Mesenchymal stem cell (in vitro differentiated cells and primary cell): ENCODE measurements at regions not wholly inside any gene's neighbourhood (a gene's known extent, or its start where the extent isn't known, plus 50 kb on each side); places are given as distances from the start of the nearest gene placed in this dataset.

Experiments used
- DNase-seq: peaks from one replicate; pipeline ENCODE4 v3.0.0-alpha.2; 2013
- H2AFZ ChIP-seq: one replicate; pipeline ENCODE4 v1.6.1; 2013; ENCODE audit warnings: low read depth, mild to moderate bottlenecking, control low read depth, inconsistent platforms, low read length, moderate library complexity
- H2AK5ac ChIP-seq: 2 replicates; pipeline ENCODE4 v1.6.1; 2013; ENCODE audit warnings: low read length, moderate library complexity, mild to moderate bottlenecking, inconsistent platforms; ENCODE audit not compliant: severe bottlenecking
- H2BK120ac ChIP-seq: one replicate; pipeline ENCODE4 v1.6.1; 2013; ENCODE audit warnings: low read depth, mild to moderate bottlenecking, inconsistent platforms, low read length, moderate library complexity
- H2BK12ac ChIP-seq, 2 experiments: one replicate each; pipeline ENCODE4 v1.6.1; 2013; ENCODE audit warnings: inconsistent platforms in 2 of 2, low read length in 2 of 2, mild to moderate bottlenecking in 2 of 2, moderate library complexity in 2 of 2, control low read depth in 1 of 2
- H2BK15ac ChIP-seq: one replicate; pipeline ENCODE4 v1.6.1; 2013; ENCODE audit warnings: mild to moderate bottlenecking, low read depth, inconsistent platforms; ENCODE audit not compliant: poor library complexity, severe bottlenecking
- H2BK5ac ChIP-seq: 2 replicates; pipeline ENCODE4 v1.6.1; 2013; ENCODE audit warnings: low read depth, mild to moderate bottlenecking, low read length, control low read depth, inconsistent platforms; ENCODE audit not compliant: poor library complexity, severe bottlenecking
- H3K14ac ChIP-seq, 2 experiments: one replicate each; pipeline ENCODE4 v1.6.1; 2013; ENCODE audit warnings: inconsistent platforms in 2 of 2, low read length in 2 of 2, control low read depth in 1 of 2, mild to moderate bottlenecking in 1 of 2, moderate library complexity in 1 of 2
- H3K18ac ChIP-seq, 2 experiments: one replicate each; pipeline ENCODE4 v1.6.1; 2013; ENCODE audit warnings: inconsistent platforms in 2 of 2, low read length in 2 of 2, control low read depth in 1 of 2, low read depth in 1 of 2, mild to moderate bottlenecking in 1 of 2
- H3K23ac ChIP-seq, 2 experiments: one replicate each; pipeline ENCODE4 v1.6.1; 2013; ENCODE audit warnings: inconsistent platforms in 2 of 2, low read length in 2 of 2, mild to moderate bottlenecking in 2 of 2, moderate library complexity in 2 of 2, control low read depth in 1 of 2
- H3K27ac ChIP-seq: 2 replicates; pipeline ENCODE4 v1.5.1; 2013; ENCODE audit warnings: mild to moderate bottlenecking, moderate library complexity, low read length, control low read depth, inconsistent platforms; ENCODE audit not compliant: poor library complexity, severe bottlenecking
- H3K27me3 ChIP-seq, 2 experiments: 2 replicates each; pipeline versions ENCODE4 v1.6.1 to v1.7.0; 2013; ENCODE audit warnings: low read length in 2 of 2, mild to moderate bottlenecking in 2 of 2, moderate library complexity in 2 of 2, control low read depth in 1 of 2, inconsistent platforms in 1 of 2; ENCODE audit not compliant: control insufficient read depth in 1 of 2, insufficient read depth in 1 of 2
- H3K36me3 ChIP-seq, 2 experiments: 2 replicates each; pipeline versions ENCODE4 v1.6.1 to v1.7.0; 2013; ENCODE audit warnings: low read length in 2 of 2, control low read depth in 1 of 2, inconsistent platforms in 1 of 2, low read depth in 1 of 2, mild to moderate bottlenecking in 1 of 2; ENCODE audit not compliant: insufficient read depth in 2 of 2, control insufficient read depth in 1 of 2
- H3K4ac ChIP-seq, 2 experiments: one replicate each; pipeline ENCODE4 v1.6.1; 2013; ENCODE audit warnings: inconsistent platforms in 2 of 2, low read length in 2 of 2, mild to moderate bottlenecking in 2 of 2, moderate library complexity in 2 of 2, control low read depth in 1 of 2, low read depth in 1 of 2
- H3K4me1 ChIP-seq: 2 replicates; pipeline ENCODE4 v1.6.1; 2013; ENCODE audit warnings: low read depth, low read length, control low read depth; ENCODE audit not compliant: control insufficient read depth, insufficient read depth
- H3K4me2 ChIP-seq: 2 replicates; pipeline ENCODE4 v1.6.1; 2013; ENCODE audit warnings: low read length, mild to moderate bottlenecking, inconsistent platforms; ENCODE audit not compliant: poor library complexity, severe bottlenecking
- H3K4me3 ChIP-seq, 2 experiments: 2 replicates each; pipeline versions ENCODE4 v1.5.1 to v1.7.0; 2013; ENCODE audit warnings: low read length in 2 of 2, mild to moderate bottlenecking in 2 of 2, control low read depth in 1 of 2, low read depth in 1 of 2; ENCODE audit not compliant: insufficient read depth in 1 of 2
- H3K79me1 ChIP-seq: replicated peaks from 2 replicates; pipeline ENCODE4 v1.6.1; 2013; ENCODE audit warnings: mild to moderate bottlenecking, control low read depth, low read length, inconsistent platforms; ENCODE audit not compliant: poor library complexity, severe bottlenecking
- H3K9ac ChIP-seq: 2 replicates; pipeline ENCODE4 v1.7.0; 2013; ENCODE audit warnings: mild to moderate bottlenecking, low read length, moderate library complexity
- H3K9me3 ChIP-seq: 2 replicates; pipeline ENCODE4 v1.7.0; 2013; ENCODE audit warnings: mild to moderate bottlenecking, low read length; ENCODE audit not compliant: control insufficient read depth
- H4K8ac ChIP-seq: one replicate; pipeline ENCODE4 v1.6.1; 2013; ENCODE audit warnings: inconsistent platforms, mild to moderate bottlenecking, low read length, moderate library complexity
- H4K91ac ChIP-seq: one replicate; pipeline ENCODE4 v1.6.1; 2013; ENCODE audit warnings: mild to moderate bottlenecking, low read length, inconsistent platforms
- whole genome bisulfite sequencing: methylation state at CpG from one replicate; pipeline ENCODE4 v1.1.7; 2013; ENCODE audit warnings: mixed read lengths; 5-methylcytosine and 5-hydroxymethylcytosine counted together

DNA sequence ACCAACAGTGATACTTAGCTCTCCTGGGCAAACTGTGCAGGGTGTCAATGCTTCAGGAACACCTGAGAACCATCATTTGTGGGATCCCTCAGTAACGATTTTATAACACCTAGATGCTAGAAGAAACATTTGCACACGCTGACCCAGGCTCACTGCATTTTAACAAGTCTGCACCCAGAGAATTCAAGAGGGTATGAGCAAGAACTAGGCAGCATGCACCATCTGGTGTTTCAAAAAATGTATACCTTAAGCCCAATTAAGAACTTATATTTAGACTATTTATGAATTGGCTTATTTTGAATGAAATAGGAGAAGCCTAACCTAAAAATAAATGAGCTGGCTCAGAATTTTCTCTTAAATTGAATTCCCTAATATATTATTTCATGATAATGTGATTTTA lies 400.5 kb downstream of the GPATCH2 start:
- H3K18ac ChIP-seq = no peak overlapping the region
- no peak overlapping the region for H3K9ac ChIP-seq
- H4K8ac ChIP-seq = no peak overlapping the region
- no peak overlapping the region for H3K23ac ChIP-seq
- H3K9me3 ChIP-seq = no peaks in the 10 kb centered on the region
- H3K27me3 ChIP-seq = no peaks in the 10 kb centered on the region
- no peak overlapping the region for H3K4ac ChIP-seq
- H3K79me1 ChIP-seq = no peaks in the 10 kb centered on the region
- WGBS = 58% methylated on average over 2 of the region's 2 CpGs
- no peak overlapping the region for H2AK5ac ChIP-seq
- no peak overlapping the region for H3K4me2 ChIP-seq
- no peak overlapping the region for H2AFZ ChIP-seq
- no peak overlapping the region for H2BK15ac ChIP-seq
- H2BK12ac ChIP-seq = no peak overlapping the region
- H4K91ac ChIP-seq = no peak overlapping the region
- no peak overlapping the region for H3K4me3 ChIP-seq
- no peak overlapping the region for H3K14ac ChIP-seq
- no peak for DNase-seq
- no peaks in the 10 kb centered on the region for H3K36me3 ChIP-seq
- H3K27ac ChIP-seq = no peak overlapping the region
- no peak overlapping the region for H2BK120ac ChIP-seq
- H3K4me1 ChIP-seq = no peaks in the 10 kb centered on the region
- no peak overlapping the region for H2BK5ac ChIP-seq

DNA sequence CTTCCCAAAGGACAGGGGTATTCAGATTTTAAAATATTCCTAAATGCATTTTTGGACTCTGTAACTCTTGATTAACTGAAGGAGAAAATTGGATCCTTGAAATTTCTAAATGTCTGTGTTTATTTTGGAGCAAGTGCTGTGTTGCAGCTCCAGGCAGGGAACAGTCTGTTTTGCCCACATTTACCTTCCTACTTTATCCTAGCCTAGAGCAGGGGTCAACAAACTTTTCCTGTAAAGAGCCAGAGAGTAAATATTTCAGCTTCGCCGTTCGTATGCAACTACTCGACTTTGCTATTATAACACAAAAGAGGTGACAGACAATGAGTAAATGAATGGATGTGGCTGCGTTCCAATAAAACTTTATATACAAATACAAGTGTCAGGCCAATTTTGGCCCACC lies 402.2 kb downstream of the GPATCH2 start:
- Histone ChIP-seq H3K4me2 (no peak overlapping the region), H2BK5ac (no peak overlapping the region), H2BK120ac (no peak overlapping the region), H3K27ac (no peak overlapping the region), H3K14ac (no peak overlapping the region), H3K27me3 (no peaks in the 10 kb centered on the region), H3K36me3 (no peaks in the 10 kb centered on the region), H3K9me3 (no peaks in the 10 kb centered on the region), H4K91ac (no peak overlapping the region), H3K4me1 (no peaks in the 10 kb centered on the region), H2AK5ac (no peak overlapping the region), H2BK12ac (no peak overlapping the region), H3K18ac (no peak overlapping the region), H2BK15ac (no peak overlapping the region), H2AFZ (no peak overlapping the region), H3K9ac (no peak overlapping the region), H3K79me1 (no peaks in the 10 kb centered on the region), H3K4ac (no peak overlapping the region), H3K23ac (no peak overlapping the region), H4K8ac (no peak overlapping the region), H3K4me3 (no peak overlapping the region)
- 100% methylated on average over 2 of the region's 5 CpGs for WGBS
- no peak for DNase-seq

DNA sequence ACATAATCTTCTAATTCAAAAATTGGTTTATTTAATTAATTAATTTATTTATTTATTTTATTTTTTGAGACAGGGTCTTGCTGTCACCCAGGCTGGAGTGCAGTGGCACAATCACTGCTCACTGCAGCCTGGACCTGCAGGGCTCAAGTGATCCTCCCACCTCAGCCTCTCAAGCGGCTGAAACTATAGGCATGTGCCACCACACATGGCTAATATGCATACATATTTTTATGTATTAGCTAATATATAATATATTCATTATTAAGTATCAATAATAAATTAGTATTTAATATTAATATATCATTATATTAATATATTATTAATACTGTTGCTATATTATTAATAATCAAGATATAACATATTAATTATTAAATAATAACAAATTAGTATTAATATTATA lies 406.7 kb downstream of the GPATCH2 start:
- Histone ChIP-seq H3K36me3 (no peaks in the 10 kb centered on the region), H3K18ac (no peak overlapping the region), H2BK120ac (no peak overlapping the region), H3K27me3 (no peaks in the 10 kb centered on the region), H4K8ac (no peak overlapping the region), H3K4ac (no peak overlapping the region), H3K14ac (no peak overlapping the region), H3K23ac (no peak overlapping the region), H2BK15ac (no peak overlapping the region), H2BK12ac (no peak overlapping the region), H3K9ac (no peak overlapping the region), H2AFZ (no peak overlapping the region), H3K79me1 (no peaks in the 10 kb centered on the region), H2BK5ac (no peak overlapping the region), H3K27ac (no peak overlapping the region), H2AK5ac (no peak overlapping the region), H3K4me2 (no peak overlapping the region), H3K4me1 (no peaks in the 10 kb centered on the region), H4K91ac (no peak overlapping the region), H3K4me3 (no peak overlapping the region), H3K9me3 (no peaks in the 10 kb centered on the region)
- DNase-seq = no peak
- no CpG with 5 or more reads among the region's 1 CpG for whole genome bisulfite sequencing

DNA sequence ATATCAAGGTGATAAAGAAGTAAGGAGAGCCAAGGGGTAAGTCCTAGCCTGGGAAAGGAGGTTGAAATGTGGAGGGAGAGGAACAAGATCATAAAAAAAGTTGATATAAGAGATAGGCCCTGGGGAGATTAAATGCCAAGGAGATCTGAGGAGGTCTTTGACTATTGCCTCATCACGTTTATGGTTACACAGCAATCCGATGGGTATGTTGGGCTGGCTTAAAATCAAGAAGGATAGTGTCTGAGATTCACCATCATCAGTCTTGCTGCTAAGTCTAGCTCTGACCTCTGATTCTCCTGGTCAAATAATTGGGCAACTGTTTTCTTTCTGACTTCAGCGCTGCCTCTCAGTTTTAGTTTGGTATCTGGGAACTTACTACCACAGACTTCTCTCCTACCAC lies 416.3 kb downstream of the GPATCH2 start:
- H3K27ac ChIP-seq = no peak overlapping the region
- 77% methylated on average over 3 of the region's 3 CpGs for WGBS
- H2BK12ac ChIP-seq = no peak overlapping the region
- no peak overlapping the region for H3K14ac ChIP-seq
- DNase-seq = no peak
- H3K4me2 ChIP-seq = no peak overlapping the region
- H2AK5ac ChIP-seq = no peak overlapping the region
- H3K9me3 ChIP-seq = no peaks in the 10 kb centered on the region
- H2BK5ac ChIP-seq = no peak overlapping the region
- H2BK120ac ChIP-seq = no peak overlapping the region
- H2BK15ac ChIP-seq = no peak overlapping the region
- no peak overlapping the region for H3K23ac ChIP-seq
- H4K8ac ChIP-seq = no peak overlapping the region
- H4K91ac ChIP-seq = no peak overlapping the region
- no peak overlapping the region for H3K4me3 ChIP-seq
- no peaks in the 10 kb centered on the region for H3K79me1 ChIP-seq
- no peaks in the 10 kb centered on the region for H3K36me3 ChIP-seq
- H3K18ac ChIP-seq = no peak overlapping the region
- no peak overlapping the region for H3K4ac ChIP-seq
- H3K9ac ChIP-seq = no peak overlapping the region
- H3K4me1 ChIP-seq = no peaks in the 10 kb centered on the region
- no peaks in the 10 kb centered on the region for H3K27me3 ChIP-seq
- H2AFZ ChIP-seq = peak overlapping the region; percentile 27
